Esophagus muscularis mucosa (tissue), 3 donors: ENCODE measurements at regions not wholly inside any gene's neighbourhood (a gene's known extent, or its start where the extent isn't known, plus 50 kb on each side); places are given as distances from the start of the nearest gene placed in this dataset.

Experiments used
- POLR2A ChIP-seq: fragments of 450-650 bp; IDR thresholded peaks from one replicate; pipeline ENCODE4 v1.6.1; 2017; ENCODE audit warnings: antibody characterized with exemption, moderate library complexity, mild to moderate bottlenecking, low read depth
- POLR2AphosphoS5 ChIP-seq, 2 donors: sonication (generic); formaldehyde crosslinking; IDR thresholded peaks; one replicate each; pipeline ENCODE4 v1.6.1; 2017; ENCODE audit warnings: antibody characterized with exemption in 2 of 2
- TF ChIP-seq, protein P1 (sequence below), 3 experiments: fragments of 200-600 bp in 2 of 3; fragments of 450-650 bp in 1 of 3; sonication (generic) in 2 of 3; IDR thresholded peaks; one replicate each; pipeline ENCODE4 v1.5.1; 2017 to 2019; ENCODE audit warnings: antibody characterized with exemption in 3 of 3, mild to moderate bottlenecking in 2 of 3, moderate library complexity in 1 of 3

DNA sequence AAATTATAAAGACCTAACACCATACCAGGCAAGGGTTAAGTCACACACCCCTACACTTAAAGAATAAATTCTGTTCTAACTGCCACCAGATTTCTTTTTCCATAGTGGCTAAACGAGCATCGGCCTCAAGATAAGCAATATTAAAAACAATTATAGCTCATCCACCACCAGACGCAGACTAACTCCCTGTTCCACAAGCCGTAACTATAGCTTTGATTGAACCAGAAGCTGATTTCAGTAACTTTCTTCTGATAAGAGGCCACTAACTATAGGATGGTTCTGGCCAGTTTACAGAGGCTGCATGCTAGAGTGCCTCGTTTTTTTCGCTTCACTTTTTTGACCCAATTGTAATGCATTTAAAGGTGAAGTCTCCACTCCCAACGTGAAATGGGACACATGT, 238.8 kb downstream of the MRPL39 start:
- TF ChIP-seq, protein P1, sequence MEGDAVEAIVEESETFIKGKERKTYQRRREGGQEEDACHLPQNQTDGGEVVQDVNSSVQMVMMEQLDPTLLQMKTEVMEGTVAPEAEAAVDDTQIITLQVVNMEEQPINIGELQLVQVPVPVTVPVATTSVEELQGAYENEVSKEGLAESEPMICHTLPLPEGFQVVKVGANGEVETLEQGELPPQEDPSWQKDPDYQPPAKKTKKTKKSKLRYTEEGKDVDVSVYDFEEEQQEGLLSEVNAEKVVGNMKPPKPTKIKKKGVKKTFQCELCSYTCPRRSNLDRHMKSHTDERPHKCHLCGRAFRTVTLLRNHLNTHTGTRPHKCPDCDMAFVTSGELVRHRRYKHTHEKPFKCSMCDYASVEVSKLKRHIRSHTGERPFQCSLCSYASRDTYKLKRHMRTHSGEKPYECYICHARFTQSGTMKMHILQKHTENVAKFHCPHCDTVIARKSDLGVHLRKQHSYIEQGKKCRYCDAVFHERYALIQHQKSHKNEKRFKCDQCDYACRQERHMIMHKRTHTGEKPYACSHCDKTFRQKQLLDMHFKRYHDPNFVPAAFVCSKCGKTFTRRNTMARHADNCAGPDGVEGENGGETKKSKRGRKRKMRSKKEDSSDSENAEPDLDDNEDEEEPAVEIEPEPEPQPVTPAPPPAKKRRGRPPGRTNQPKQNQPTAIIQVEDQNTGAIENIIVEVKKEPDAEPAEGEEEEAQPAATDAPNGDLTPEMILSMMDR (IDR thresholded peaks at IDR 0.05): no peak
- no peak for TF ChIP-seq POLR2AphosphoS5 (IDR thresholded peaks at IDR 0.05)
- no peak for TF ChIP-seq POLR2A
